OCI-LY1 (cell line): ENCODE measurements at regions not wholly inside any gene's neighbourhood (a gene's known extent, or its start where the extent isn't known, plus 50 kb on each side); places are given as distances from the start of the nearest gene placed in this dataset.

ENCODE experiments used
- EZH2 ChIP-seq: fragments of 200-600 bp; sonication (generic), shearing (Covaris generic); IDR thresholded peaks from 2 replicates; pipeline ENCODE4 v1.8.0; 2017; ENCODE audit warnings: borderline replicate concordance, mixed run types, mild to moderate bottlenecking, antibody characterized with exemption, low read length, moderate library complexity, mixed read lengths
- TF ChIP-seq, protein P1 (sequence below): fragments of 200-600 bp; sonication (generic), shearing (Covaris generic); IDR thresholded peaks from 2 replicates; pipeline ENCODE4 v1.5.1; 2017; ENCODE audit warnings: mild to moderate bottlenecking, antibody characterized with exemption, low read length, moderate library complexity, mixed read lengths

DNA sequence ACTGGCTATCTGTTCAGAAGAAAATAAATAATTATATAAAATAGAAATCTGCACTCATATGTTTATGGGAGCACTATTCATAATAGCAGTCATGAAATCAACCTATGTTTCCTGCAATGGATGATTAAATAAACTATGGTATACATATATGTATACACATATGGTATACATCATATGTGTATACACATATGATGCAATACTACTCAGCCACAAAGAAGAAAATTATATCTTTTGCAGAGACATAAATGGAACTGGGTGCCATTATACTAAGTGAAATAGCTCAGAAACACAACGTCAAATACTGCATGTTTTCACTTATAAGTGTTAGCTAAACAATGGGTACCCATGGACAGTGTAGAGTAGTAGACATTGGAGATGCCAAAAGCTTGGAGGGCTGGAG, 381.2 kb upstream of the LRFN5 start:
- TF ChIP-seq, protein P1, sequence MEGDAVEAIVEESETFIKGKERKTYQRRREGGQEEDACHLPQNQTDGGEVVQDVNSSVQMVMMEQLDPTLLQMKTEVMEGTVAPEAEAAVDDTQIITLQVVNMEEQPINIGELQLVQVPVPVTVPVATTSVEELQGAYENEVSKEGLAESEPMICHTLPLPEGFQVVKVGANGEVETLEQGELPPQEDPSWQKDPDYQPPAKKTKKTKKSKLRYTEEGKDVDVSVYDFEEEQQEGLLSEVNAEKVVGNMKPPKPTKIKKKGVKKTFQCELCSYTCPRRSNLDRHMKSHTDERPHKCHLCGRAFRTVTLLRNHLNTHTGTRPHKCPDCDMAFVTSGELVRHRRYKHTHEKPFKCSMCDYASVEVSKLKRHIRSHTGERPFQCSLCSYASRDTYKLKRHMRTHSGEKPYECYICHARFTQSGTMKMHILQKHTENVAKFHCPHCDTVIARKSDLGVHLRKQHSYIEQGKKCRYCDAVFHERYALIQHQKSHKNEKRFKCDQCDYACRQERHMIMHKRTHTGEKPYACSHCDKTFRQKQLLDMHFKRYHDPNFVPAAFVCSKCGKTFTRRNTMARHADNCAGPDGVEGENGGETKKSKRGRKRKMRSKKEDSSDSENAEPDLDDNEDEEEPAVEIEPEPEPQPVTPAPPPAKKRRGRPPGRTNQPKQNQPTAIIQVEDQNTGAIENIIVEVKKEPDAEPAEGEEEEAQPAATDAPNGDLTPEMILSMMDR: no peak
- no peak for TF ChIP-seq EZH2
